H9 (cell line): ENCODE measurements at regions not wholly inside any gene's neighbourhood (a gene's known extent, or its start where the extent isn't known, plus 50 kb on each side); places are given as distances from the start of the nearest gene placed in this dataset.

Experiments used
- DNase-seq: peaks from one replicate; pipeline ENCODE4 v3.0.0-alpha.2; 2017
- H2AFZ ChIP-seq: one replicate; pipeline ENCODE4 v1.6.1; 2013; ENCODE audit warnings: mild to moderate bottlenecking, low read length, control low read depth, moderate library complexity
- H2AK5ac ChIP-seq: 2 replicates; pipeline ENCODE4 v1.6.1; 2013; ENCODE audit warnings: low read length, control low read depth, mixed read lengths; ENCODE audit not compliant: insufficient read length
- H2BK120ac ChIP-seq: one replicate; pipeline ENCODE4 v1.6.1; 2013; ENCODE audit warnings: low read depth, mild to moderate bottlenecking, low read length, control low read depth, inconsistent platforms; ENCODE audit not compliant: poor library complexity, severe bottlenecking
- H2BK12ac ChIP-seq: 2 replicates; pipeline ENCODE4 v1.6.1; 2013; ENCODE audit warnings: low read length, control low read depth, mixed read lengths, low read depth; ENCODE audit not compliant: insufficient read length
- H2BK15ac ChIP-seq: 2 replicates; pipeline ENCODE4 v1.6.1; 2013; ENCODE audit warnings: low read depth, low read length, control low read depth
- H2BK20ac ChIP-seq: one replicate; pipeline ENCODE4 v1.6.1; 2013; ENCODE audit warnings: low read depth, mild to moderate bottlenecking, low read length, control low read depth, inconsistent platforms; ENCODE audit not compliant: poor library complexity, severe bottlenecking
- H2BK5ac ChIP-seq: 2 replicates; pipeline ENCODE4 v1.6.1; 2013; ENCODE audit warnings: low read length, control low read depth, mixed read lengths; ENCODE audit not compliant: insufficient read length
- H3K14ac ChIP-seq: 2 replicates; pipeline ENCODE4 v1.6.1; 2013; ENCODE audit warnings: low read length, control low read depth; ENCODE audit not compliant: insufficient read depth
- H3K18ac ChIP-seq: 2 replicates; pipeline ENCODE4 v1.6.1; 2013; ENCODE audit warnings: low read depth, mild to moderate bottlenecking, mixed read lengths, low read length, control low read depth; ENCODE audit not compliant: insufficient read length
- H3K23ac ChIP-seq: 2 replicates; pipeline ENCODE4 v1.6.1; 2013; ENCODE audit warnings: low read length, control low read depth, mixed read lengths, low read depth; ENCODE audit not compliant: insufficient read length
- H3K23me2 ChIP-seq: 2 replicates; pipeline ENCODE4 v1.6.1; 2013; ENCODE audit warnings: low read depth, mild to moderate bottlenecking, mixed read lengths, low read length, control low read depth; ENCODE audit not compliant: insufficient read length, poor library complexity, severe bottlenecking
- H3K27ac ChIP-seq: 2 replicates; pipeline ENCODE4 v1.5.1; 2013; ENCODE audit warnings: low read length, control low read depth, mixed read lengths, low read depth; ENCODE audit not compliant: insufficient read length
- H3K27me3 ChIP-seq: 2 replicates; pipeline ENCODE4 v1.6.1; 2013; ENCODE audit warnings: low read length, control low read depth, inconsistent platforms; ENCODE audit not compliant: insufficient read depth
- H3K4ac ChIP-seq: 2 replicates; pipeline ENCODE4 v1.6.1; 2013; ENCODE audit warnings: low read depth, mild to moderate bottlenecking, control low read depth, inconsistent platforms, low read length, moderate library complexity
- H3K4me1 ChIP-seq: 2 replicates; pipeline ENCODE4 v1.6.1; 2013; ENCODE audit warnings: low read length, control low read depth, inconsistent platforms; ENCODE audit not compliant: insufficient read depth
- H3K4me2 ChIP-seq: 2 replicates; pipeline ENCODE4 v1.6.1; 2013; ENCODE audit warnings: low read length, control low read depth, mixed read lengths; ENCODE audit not compliant: insufficient read length, insufficient read depth
- H3K56ac ChIP-seq: 2 replicates; pipeline ENCODE4 v1.6.1; 2013; ENCODE audit warnings: low read depth, mild to moderate bottlenecking, mixed read lengths, low read length, control low read depth; ENCODE audit not compliant: insufficient read length
- H3K79me1 ChIP-seq: 2 replicates; pipeline ENCODE4 v1.6.1; 2013; ENCODE audit warnings: low read depth, mild to moderate bottlenecking, moderate library complexity, low read length, control low read depth, inconsistent platforms; ENCODE audit not compliant: insufficient read depth, poor library complexity, severe bottlenecking
- H3K79me2 ChIP-seq: 2 replicates; pipeline ENCODE4 v1.6.1; 2013; ENCODE audit warnings: low read length, control low read depth, inconsistent platforms; ENCODE audit not compliant: insufficient read depth
- H3K9ac ChIP-seq: 2 replicates; pipeline ENCODE4 v1.6.1; 2013; ENCODE audit warnings: low read length, control low read depth, mixed read lengths; ENCODE audit not compliant: insufficient read length; ENCODE audit errors: extremely low read depth
- H3K9me3 ChIP-seq: one replicate; pipeline ENCODE4 v1.6.1; 2013; ENCODE audit warnings: low read depth, low read length, inconsistent platforms; ENCODE audit not compliant: control insufficient read depth
- H3T11ph ChIP-seq: one replicate; pipeline ENCODE4 v1.6.1; 2013; ENCODE audit warnings: mild to moderate bottlenecking, low read length, control low read depth, inconsistent platforms
- H4K20me1 ChIP-seq: one replicate; pipeline ENCODE4 v1.6.1; 2013; ENCODE audit not compliant: control insufficient read depth, insufficient read length, insufficient read depth
- H4K5ac ChIP-seq: 2 replicates; pipeline ENCODE4 v1.6.1; 2013; ENCODE audit warnings: low read depth, mild to moderate bottlenecking, mixed read lengths, low read length, control low read depth; ENCODE audit not compliant: insufficient read length
- H4K8ac ChIP-seq: replicated peaks from 2 replicates; pipeline ENCODE4 v1.6.1; 2013; ENCODE audit warnings: low read length, control low read depth, mixed read lengths, low read depth; ENCODE audit not compliant: insufficient read length
- H4K91ac ChIP-seq: 2 replicates; pipeline ENCODE4 v1.6.1; 2013; ENCODE audit warnings: low read depth, mild to moderate bottlenecking, moderate library complexity, mixed read lengths, low read length, control low read depth; ENCODE audit not compliant: insufficient read length
- H3K27ac Mint-ChIP-seq, 3 experiments: 2 replicates in 2 of 3; 3 replicates in 1 of 3; pipeline ENCODE4 v1.8.0; 2020 to 2021; ENCODE audit warnings: mixed read lengths in 3 of 3, mild to moderate bottlenecking in 1 of 3, moderate library complexity in 1 of 3
- H3K27me3 Mint-ChIP-seq: 2 replicates; pipeline ENCODE4 v1.8.0; 2021; ENCODE audit warnings: low read depth, mild to moderate bottlenecking, moderate library complexity, mixed read lengths
- H3K36me3 Mint-ChIP-seq, 3 experiments: 2 replicates in 2 of 3; 3 replicates in 1 of 3; pipeline ENCODE4 v1.8.0; 2020 to 2021; ENCODE audit warnings: low read depth in 3 of 3, mixed read lengths in 3 of 3; ENCODE audit not compliant: insufficient read depth in 1 of 3
- H3K4me1 Mint-ChIP-seq, 2 experiments: 2 replicates each; pipeline ENCODE4 v1.8.0; 2020; ENCODE audit warnings: mixed read lengths in 2 of 2
- H3K4me3 Mint-ChIP-seq, 2 experiments: 2 replicates in 1 of 2; 3 replicates in 1 of 2; pipeline ENCODE4 v1.8.0; 2020 to 2021; ENCODE audit warnings: mild to moderate bottlenecking in 2 of 2, mixed read lengths in 2 of 2, moderate library complexity in 1 of 2
- H3K9me3 Mint-ChIP-seq, 2 experiments: 2 replicates in 1 of 2; 3 replicates in 1 of 2; pipeline ENCODE4 v1.8.0; 2020; ENCODE audit warnings: mild to moderate bottlenecking in 2 of 2, mixed read lengths in 2 of 2, moderate library complexity in 1 of 2
- CTCF ChIP-seq: fragments of 200-600 bp; sonication (generic); conservative IDR thresholded peaks from 3 replicates; pipeline ENCODE4 v1.8.0; 2021; ENCODE audit warnings: antibody characterized with exemption, mild to moderate bottlenecking
- WGBS: extraction: QIAGEN DNeasy Blood & Tissue Kit; methylation state at CpG from one replicate; pipeline ENCODE4 v1.1.7; 2013; ENCODE audit warnings: missing lambda C conversion rate, low lambda C conversion rate, mixed read lengths; ENCODE audit not compliant: insufficient read length; ENCODE audit errors: extremely low coverage; 5-methylcytosine and 5-hydroxymethylcytosine counted together

DNA sequence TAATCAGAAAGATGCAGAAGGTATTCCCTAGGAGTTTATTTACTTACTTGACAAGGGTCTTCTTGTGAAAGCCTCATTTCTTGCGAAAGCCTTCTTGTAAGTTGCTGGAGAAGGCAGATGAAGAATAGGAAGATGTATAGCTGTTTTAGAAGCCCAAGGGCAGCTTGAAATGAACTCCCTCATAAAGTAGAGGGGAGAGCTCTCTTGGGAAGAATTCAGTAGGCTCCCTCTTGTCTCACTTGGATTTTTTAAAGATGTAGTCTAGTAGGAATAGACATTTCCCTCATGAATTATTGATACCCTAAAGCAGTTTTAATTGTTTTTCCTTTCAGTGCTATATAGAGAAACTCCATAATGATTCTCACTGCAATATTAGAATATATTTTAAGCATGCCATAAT is 639.2 kb upstream of the CXADR start:
- H3K4me1 ChIP-seq, result no peaks in the 10 kb centered on the region
- H3K9me3 ChIP-seq, result no peaks in the 10 kb centered on the region
- no peak overlapping the region for H3K14ac ChIP-seq
- no peak overlapping the region for H3K18ac ChIP-seq
- TF ChIP-seq CTCF, result no peak
- H2AK5ac ChIP-seq, result no peak overlapping the region
- H3K4ac ChIP-seq, result no peak overlapping the region
- H3K4me2 ChIP-seq, result no peak overlapping the region
- no peak for DNase-seq
- H2BK120ac ChIP-seq, result no peak overlapping the region
- no peak overlapping the region for H4K91ac ChIP-seq
- no peak overlapping the region for H2BK5ac ChIP-seq
- no peak overlapping the region for H3T11ph ChIP-seq
- no peak overlapping the region for H3K27ac ChIP-seq
- H4K20me1 ChIP-seq, result no peaks in the 10 kb centered on the region
- Mint-ChIP-seq H3K36me3 (no peaks in the 10 kb centered on the region), H3K4me3 (no peak overlapping the region), H3K4me1 (peaks cover 3 to 6% of the 10 kb centered on the region in 2 experiments; a peak in 2 of 4 replicates), H3K27me3 (no peaks in the 10 kb centered on the region), H3K27ac (no peak overlapping the region), H3K9me3 (no peaks in the 10 kb centered on the region)
- H3K27me3 ChIP-seq, result no peaks in the 10 kb centered on the region
- H3K9ac ChIP-seq, result no peak overlapping the region
- H3K79me2 ChIP-seq, result no peaks in the 10 kb centered on the region
- no peak overlapping the region for H3K56ac ChIP-seq
- H4K8ac ChIP-seq, result no peak overlapping the region
- H3K79me1 ChIP-seq, result no peaks in the 10 kb centered on the region
- no peaks in the 10 kb centered on the region for H3K23me2 ChIP-seq
- no peak overlapping the region for H4K5ac ChIP-seq
- H2BK15ac ChIP-seq, result no peak overlapping the region
- H2AFZ ChIP-seq, result no peak overlapping the region
- H3K23ac ChIP-seq, result no peak overlapping the region
- no CpG with 5 or more reads among the region's 1 CpG for WGBS
- H2BK20ac ChIP-seq, result no peak overlapping the region
- no peak overlapping the region for H2BK12ac ChIP-seq
